GM23248 (cell line): ENCODE measurements at regions not wholly inside any gene's neighbourhood (a gene's known extent, or its start where the extent isn't known, plus 50 kb on each side); places are given as distances from the start of the nearest gene placed in this dataset.

Experiments
- EZH2 ChIP-seq: fragments of 200-600 bp; sonication (generic); IDR thresholded peaks from 2 replicates; pipeline ENCODE4 v1.6.1; 2018; ENCODE audit warnings: antibody characterized with exemption, mild to moderate bottlenecking; ENCODE audit not compliant: insufficient read depth, poor library complexity, severe bottlenecking
- EZH2phosphoT487 ChIP-seq: fragments of 200-600 bp; sonication (generic); IDR thresholded peaks from 2 replicates; pipeline ENCODE4 v1.6.1; 2018; ENCODE audit warnings: antibody characterized with exemption, moderate library complexity, mild to moderate bottlenecking, low read depth; ENCODE audit not compliant: insufficient read depth

DNA sequence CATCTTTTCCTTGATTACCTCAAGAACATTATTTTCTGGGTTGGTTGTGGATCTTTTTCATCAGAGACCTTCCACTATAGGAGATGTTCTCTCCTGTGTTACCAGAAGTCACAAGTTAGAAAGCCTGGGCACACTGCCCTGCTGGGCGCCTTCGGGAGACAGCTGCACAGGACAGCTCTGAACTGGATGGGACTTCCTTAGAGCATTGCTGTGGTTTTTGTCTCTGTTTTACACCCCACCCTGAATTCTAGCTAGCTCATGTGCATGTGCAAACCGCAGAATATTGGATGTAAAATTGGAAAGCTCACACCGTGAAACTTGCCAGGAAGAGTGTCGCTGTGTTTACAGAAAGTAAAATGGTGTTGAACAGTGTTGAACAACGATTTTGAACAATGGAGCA is 54.4 kb upstream of the SEC61G start:
- no peak for TF ChIP-seq EZH2
- no peak for TF ChIP-seq EZH2phosphoT487
